Activated CD4-positive, alpha-beta T cell treated with anti-CD3 and anti-CD28 coated beads for 48 hours (primary cell): ENCODE measurements at regions not wholly inside any gene's neighbourhood (a gene's known extent, or its start where the extent isn't known, plus 50 kb on each side); places are given as distances from the start of the nearest gene placed in this dataset.

ENCODE experiments used
- DNase-seq: peaks from one replicate; pipeline ENCODE4 v3.0.0-alpha.2; 2020

- DNase-seq: no peak
Observed at GRCh38 chr9:96086936-96087571, 211.6 kb downstream of the ERCC6L2 start.

GRCh38 chr9:96085491-96086143 lies 210.1 kb downstream of the ERCC6L2 start:
- no peak for DNase-seq

GRCh38 chr9:96084331-96084734 lies 208.8 kb downstream of the ERCC6L2 start:
- no peak for DNase-seq

GRCh38 chr9:96082516-96083232 lies 207.2 kb downstream of the ERCC6L2 start:
- no peak for DNase-seq

- no peak for DNase-seq
Observed at GRCh38 chr9:96080364-96080763, 204.9 kb downstream of the ERCC6L2 start.

- DNase-seq: no peak
Observed at GRCh38 chr9:96079779-96080178, 204.3 kb downstream of the ERCC6L2 start.

GRCh38 chr9:96078897-96079490 lies 203.5 kb downstream of the ERCC6L2 start:
- DNase-seq: no peak

- DNase-seq: no peak
Observed at GRCh38 chr9:96075757-96076156, 200.3 kb downstream of the ERCC6L2 start.

GRCh38 chr9:96075111-96075510 lies 199.6 kb downstream of the ERCC6L2 start:
- no peak for DNase-seq

GRCh38 chr9:96073531-96074480 lies 198.3 kb downstream of the ERCC6L2 start:
- no peak for DNase-seq

- DNase-seq: no peak
Observed at GRCh38 chr9:96072930-96073329, 197.4 kb downstream of the ERCC6L2 start.

GRCh38 chr9:96071815-96072124 lies 196.3 kb downstream of the ERCC6L2 start:
- no peak for DNase-seq

- peak; percentile 42 for DNase-seq
Observed at GRCh38 chr9:96071076-96071814, 195.8 kb downstream of the ERCC6L2 start.

GRCh38 chr9:96069629-96070220 lies 194.2 kb downstream of the ERCC6L2 start:
- DNase-seq: no peak

- DNase-seq: no peak
Observed at GRCh38 chr9:96068511-96068910, 193.0 kb downstream of the ERCC6L2 start.

- no peak for DNase-seq
Observed at GRCh38 chr9:96067600-96067999, 192.1 kb downstream of the ERCC6L2 start.

- DNase-seq: no peak
Observed at GRCh38 chr9:96067004-96067403, 191.5 kb downstream of the ERCC6L2 start.

- no peak for DNase-seq
Observed at GRCh38 chr9:96065482-96066251, 190.2 kb downstream of the ERCC6L2 start.

- DNase-seq: no peak
Observed at GRCh38 chr9:96064826-96065481, 189.5 kb downstream of the ERCC6L2 start.

- DNase-seq: no peak
Observed at GRCh38 chr9:96062854-96063253, 187.4 kb downstream of the ERCC6L2 start.
